ENCODE measurements at regions not wholly inside any gene's neighbourhood (a gene's known extent, or its start where the extent isn't known, plus 50 kb on each side); places are given as distances from the start of the nearest gene placed in this dataset.
A peak's percentile ranks its signal among the peaks of the same experiment; 100 is the strongest.

- TF ChIP-seq ZNF114 (CRISPR knock-in tag; IDR thresholded peaks at IDR 0.05): no peak
- TF ChIP-seq STAT1 (IDR thresholded peaks at IDR 0.05; ENCODE audit: unreplicated experiment): no peak
- TF ChIP-seq JUNB (IDR thresholded peaks at IDR 0.05; ENCODE audit: unreplicated experiment): no peak
- TF ChIP-seq ETS1 (IDR thresholded peaks at IDR 0.05): no peak
- TF ChIP-seq NANOG (IDR thresholded peaks at IDR 0.05; ENCODE audit: borderline replicate concordance): no peak
- TF ChIP-seq REST (IDR thresholded peaks at IDR 0.05; ENCODE audit: unreplicated experiment): no peak
- TF ChIP-seq EZH2phosphoT487 (IDR thresholded peaks at IDR 0.05; ENCODE audit: unreplicated experiment): no peak
- no peak for TF ChIP-seq ZNF331 (CRISPR knock-in tag; IDR thresholded peaks at IDR 0.05; ENCODE audit: low read depth)
Observed at GRCh38 chr6:109252261-109253041, 129.8 kb downstream of the CD164 start (continued).

- H3K9me3 Mint-ChIP-seq: peaks cover 5% of the 10 kb centered on the region; the same call in 2 of the 3 replicates
- peaks cover 7% of the 10 kb centered on the region for H3K4me1 Mint-ChIP-seq
- Histone ChIP-seq H3F3A (replicated peaks; ENCODE audit: low read depth) (no peaks in the 10 kb centered on the region), H3K4me2 (peak overlapping the region; percentile 53), H3K36me3 (ENCODE audit: insufficient read depth) (no peaks in the 10 kb centered on the region), H4K20me1 (replicated peaks; ENCODE audit: insufficient read depth) (no peaks in the 10 kb centered on the region), H3K4me1 (ENCODE audit: insufficient read depth) (peaks cover 6% of the 10 kb centered on the region; the same call in 1 of the 2 replicates), H3K4me3 (peak overlapping the region; percentile 46; the same call in 1 of the 2 replicates), H3K27ac (ENCODE audit: low read depth) (no peak overlapping the region), H3K79me2 (replicated peaks; ENCODE audit: insufficient read depth) (no peaks in the 10 kb centered on the region), H3K27me3 (ENCODE audit: insufficient read depth) (no peaks in the 10 kb centered on the region), H3K9me2 (ENCODE audit: insufficient read depth) (no peaks in the 10 kb centered on the region), H2AFZ (no peak overlapping the region; the same call in 1 of the 2 replicates)
- no peak for ATAC-seq
- no peak overlapping the region for H3K27ac Mint-ChIP-seq
- no peak for TF ChIP-seq ZNF114 (CRISPR knock-in tag; IDR thresholded peaks at IDR 0.05)
- TF ChIP-seq CREB1 (CRISPR knock-in tag; IDR thresholded peaks at IDR 0.05; ENCODE audit: low read depth): no peak
- TF ChIP-seq REST (IDR thresholded peaks at IDR 0.05; ENCODE audit: unreplicated experiment): no peak
- TF ChIP-seq STAT1 (IDR thresholded peaks at IDR 0.05; ENCODE audit: unreplicated experiment): no peak
- TF ChIP-seq JUNB (IDR thresholded peaks at IDR 0.05; ENCODE audit: unreplicated experiment): no peak
- TF ChIP-seq EZH2phosphoT487 (IDR thresholded peaks at IDR 0.05; ENCODE audit: unreplicated experiment): no peak
- no peak for TF ChIP-seq CTCF (conservative IDR thresholded peaks at IDR 0.05; ENCODE audit: low read depth in 2 of 2)
- no peak for TF ChIP-seq EZH2 (IDR thresholded peaks at IDR 0.05; ENCODE audit: low read depth, unreplicated experiment)
- no peak for TF ChIP-seq NANOG (IDR thresholded peaks at IDR 0.05; ENCODE audit: borderline replicate concordance)
- DNase-seq (ENCODE audit: low spot score): no peak
- H3K27me3 Mint-ChIP-seq (ENCODE audit: insufficient read depth, low read depth, poor library complexity): no peaks in the 10 kb centered on the region
- peaks cover 6% of the 10 kb centered on the region; the same call in 1 of the 3 replicates for H3K36me3 Mint-ChIP-seq (ENCODE audit: low read depth)
- no peak overlapping the region for H3K4me3 Mint-ChIP-seq
Observed at GRCh38 chr6:109251839-109252238, 130.4 kb downstream of the CD164 start.
